ENCODE measurements at regions not wholly inside any gene's neighbourhood (a gene's known extent, or its start where the extent isn't known, plus 50 kb on each side); places are given as distances from the start of the nearest gene placed in this dataset.

- no peak overlapping the region for H3K4me3 Mint-ChIP-seq
- no peaks in the 10 kb centered on the region for H3K27me3 Mint-ChIP-seq (ENCODE audit: insufficient read depth)
- H3K9me3 Mint-ChIP-seq: no peaks in the 10 kb centered on the region
- Histone ChIP-seq H3K4me3 (ENCODE audit: low read length) (no peak overlapping the region), H3K4me1 (ENCODE audit: control insufficient read depth, insufficient read depth, low read length) (peaks cover 3% of the 10 kb centered on the region), H3K27ac (ENCODE audit: low read depth, low read length) (no peak overlapping the region), H3K27me3 (ENCODE audit: control insufficient read depth, insufficient read depth, low read length, poor library complexity, severe bottlenecking) (no peaks in the 10 kb centered on the region), H3K9ac (ENCODE audit: extremely low read depth, low read length, poor library complexity, severe bottlenecking) (no peak overlapping the region), H3K9me3 (ENCODE audit: control insufficient read depth, low read length) (no peaks in the 10 kb centered on the region), H3K36me3 (ENCODE audit: control insufficient read depth, insufficient read depth, low read length) (no peaks in the 10 kb centered on the region)
- peaks cover 24% of the 10 kb centered on the region for H3K4me1 Mint-ChIP-seq
- TF ChIP-seq, protein P1, sequence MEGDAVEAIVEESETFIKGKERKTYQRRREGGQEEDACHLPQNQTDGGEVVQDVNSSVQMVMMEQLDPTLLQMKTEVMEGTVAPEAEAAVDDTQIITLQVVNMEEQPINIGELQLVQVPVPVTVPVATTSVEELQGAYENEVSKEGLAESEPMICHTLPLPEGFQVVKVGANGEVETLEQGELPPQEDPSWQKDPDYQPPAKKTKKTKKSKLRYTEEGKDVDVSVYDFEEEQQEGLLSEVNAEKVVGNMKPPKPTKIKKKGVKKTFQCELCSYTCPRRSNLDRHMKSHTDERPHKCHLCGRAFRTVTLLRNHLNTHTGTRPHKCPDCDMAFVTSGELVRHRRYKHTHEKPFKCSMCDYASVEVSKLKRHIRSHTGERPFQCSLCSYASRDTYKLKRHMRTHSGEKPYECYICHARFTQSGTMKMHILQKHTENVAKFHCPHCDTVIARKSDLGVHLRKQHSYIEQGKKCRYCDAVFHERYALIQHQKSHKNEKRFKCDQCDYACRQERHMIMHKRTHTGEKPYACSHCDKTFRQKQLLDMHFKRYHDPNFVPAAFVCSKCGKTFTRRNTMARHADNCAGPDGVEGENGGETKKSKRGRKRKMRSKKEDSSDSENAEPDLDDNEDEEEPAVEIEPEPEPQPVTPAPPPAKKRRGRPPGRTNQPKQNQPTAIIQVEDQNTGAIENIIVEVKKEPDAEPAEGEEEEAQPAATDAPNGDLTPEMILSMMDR (conservative IDR thresholded peaks at IDR 0.05): no peak
- no peaks in the 10 kb centered on the region for H3K36me3 Mint-ChIP-seq (ENCODE audit: low read depth)
- peak; percentile 61 for DNase-seq
- no peak overlapping the region for H3K27ac Mint-ChIP-seq
- WGBS, 2 experiments (ENCODE audit: insufficient coverage in 1 of 2, insufficient read length in 1 of 2): 63 to 88% methylated on average over 2 to 3 of the region's 3 CpGs
Observed at GRCh38 chr7:115680921-115681320, 349.6 kb downstream of the TFEC start.

- no peak overlapping the region for H3K9ac ChIP-seq (ENCODE audit: extremely low read depth, low read length, poor library complexity, severe bottlenecking)
- H3K9me3 ChIP-seq (ENCODE audit: control insufficient read depth, low read length): no peaks in the 10 kb centered on the region
- H3K4me3 Mint-ChIP-seq: no peak overlapping the region
- peaks cover 3% of the 10 kb centered on the region for H3K4me1 ChIP-seq (ENCODE audit: control insufficient read depth, insufficient read depth, low read length)
- peak; percentile 70 for DNase-seq
- no peak overlapping the region for H3K27ac Mint-ChIP-seq
- H3K9me3 Mint-ChIP-seq: no peaks in the 10 kb centered on the region
- H3K36me3 ChIP-seq (ENCODE audit: control insufficient read depth, insufficient read depth, low read length): no peaks in the 10 kb centered on the region
- TF ChIP-seq, protein P1 (conservative IDR thresholded peaks at IDR 0.05): peak; percentile 72
- peaks cover 24% of the 10 kb centered on the region for H3K4me1 Mint-ChIP-seq
- 41 to 71% methylated on average over 1 to 2 of the region's 2 CpGs for WGBS, 2 experiments (ENCODE audit: insufficient coverage in 1 of 2, insufficient read length in 1 of 2)
- no peak overlapping the region for H3K4me3 ChIP-seq (ENCODE audit: low read length)
- H3K27me3 ChIP-seq (ENCODE audit: control insufficient read depth, insufficient read depth, low read length, poor library complexity, severe bottlenecking): no peaks in the 10 kb centered on the region
- no peak overlapping the region for H3K27ac ChIP-seq (ENCODE audit: low read depth, low read length)
- no peaks in the 10 kb centered on the region for H3K36me3 Mint-ChIP-seq (ENCODE audit: low read depth)
- no peaks in the 10 kb centered on the region for H3K27me3 Mint-ChIP-seq (ENCODE audit: insufficient read depth)
Observed at GRCh38 chr7:115679976-115680375, 350.6 kb downstream of the TFEC start.

GRCh38 chr7:115679423-115679822 lies 351.1 kb downstream of the TFEC start:
- H3K36me3 ChIP-seq (ENCODE audit: control insufficient read depth, insufficient read depth, low read length): no peaks in the 10 kb centered on the region
- 93 to 94% methylated on average over 3 to 4 of the region's 4 CpGs for WGBS, 2 experiments (ENCODE audit: insufficient coverage in 1 of 2, insufficient read length in 1 of 2)
- Mint-ChIP-seq H3K4me3 (no peak overlapping the region), H3K36me3 (ENCODE audit: low read depth) (no peaks in the 10 kb centered on the region), H3K27me3 (ENCODE audit: insufficient read depth) (no peaks in the 10 kb centered on the region), H3K27ac (no peak overlapping the region), H3K9me3 (no peaks in the 10 kb centered on the region), H3K4me1 (peaks cover 24% of the 10 kb centered on the region)
- TF ChIP-seq, protein P1 (conservative IDR thresholded peaks at IDR 0.05): no peak
- H3K9ac ChIP-seq (ENCODE audit: extremely low read depth, low read length, poor library complexity, severe bottlenecking): no peak overlapping the region
- no peak for DNase-seq
- H3K27ac ChIP-seq (ENCODE audit: low read depth, low read length): no peak overlapping the region
- H3K27me3 ChIP-seq (ENCODE audit: control insufficient read depth, insufficient read depth, low read length, poor library complexity, severe bottlenecking): no peaks in the 10 kb centered on the region
- no peaks in the 10 kb centered on the region for H3K9me3 ChIP-seq (ENCODE audit: control insufficient read depth, low read length)
- no peak overlapping the region for H3K4me3 ChIP-seq (ENCODE audit: low read length)
- peaks cover 3% of the 10 kb centered on the region for H3K4me1 ChIP-seq (ENCODE audit: control insufficient read depth, insufficient read depth, low read length)

Data from endodermal cell (in vitro differentiated cells).